NCI-H146 (cell line): ENCODE measurements at regions not wholly inside any gene's neighbourhood (a gene's known extent, or its start where the extent isn't known, plus 50 kb on each side); places are given as distances from the start of the nearest gene placed in this dataset.

Source experiments
- DNase-seq: peaks from one replicate; lab custom pipeline; 2025; lab: John Stamatoyannopoulos, UW

DNA sequence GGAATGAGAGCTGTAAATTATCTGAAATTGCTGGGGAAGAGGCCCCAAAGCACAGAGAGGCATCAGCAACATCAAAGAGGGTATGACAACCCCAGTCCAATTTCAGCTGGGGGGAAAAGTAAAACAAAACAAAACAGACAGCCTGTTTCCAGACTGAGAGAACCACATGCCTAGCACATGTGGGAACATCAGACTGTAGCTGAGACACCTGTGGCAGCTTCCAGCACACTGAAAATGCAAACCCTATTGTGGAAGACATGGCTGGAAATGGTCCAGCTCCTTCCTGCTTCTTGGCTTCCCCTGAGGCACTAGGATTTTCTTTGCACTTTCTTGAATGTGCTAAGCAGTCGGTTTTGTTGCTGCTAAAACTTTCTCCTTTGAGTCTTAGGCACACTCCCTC, 240.9 kb upstream of the STS start:
- no peak for DNase-seq

DNA sequence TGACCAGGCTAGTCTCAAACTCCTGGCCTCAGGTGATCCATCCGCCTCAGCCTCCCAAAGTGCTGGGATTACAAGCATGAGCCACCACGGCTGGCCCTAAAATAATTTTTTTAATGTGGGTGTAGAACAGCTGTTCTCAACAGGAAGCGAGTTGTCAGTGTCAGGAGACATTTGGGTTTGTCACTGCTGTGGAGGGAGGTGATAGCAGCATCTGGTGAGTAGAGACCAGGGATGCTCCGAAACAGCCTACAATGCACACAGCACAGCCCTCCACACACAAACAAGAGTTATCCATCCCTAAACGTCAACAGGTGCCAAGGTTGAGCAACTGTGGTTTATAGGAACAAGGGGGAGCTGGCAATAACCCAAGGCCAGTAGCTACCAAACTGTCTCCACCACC, 243.4 kb upstream of the STS start:
- DNase-seq = no peak

DNA sequence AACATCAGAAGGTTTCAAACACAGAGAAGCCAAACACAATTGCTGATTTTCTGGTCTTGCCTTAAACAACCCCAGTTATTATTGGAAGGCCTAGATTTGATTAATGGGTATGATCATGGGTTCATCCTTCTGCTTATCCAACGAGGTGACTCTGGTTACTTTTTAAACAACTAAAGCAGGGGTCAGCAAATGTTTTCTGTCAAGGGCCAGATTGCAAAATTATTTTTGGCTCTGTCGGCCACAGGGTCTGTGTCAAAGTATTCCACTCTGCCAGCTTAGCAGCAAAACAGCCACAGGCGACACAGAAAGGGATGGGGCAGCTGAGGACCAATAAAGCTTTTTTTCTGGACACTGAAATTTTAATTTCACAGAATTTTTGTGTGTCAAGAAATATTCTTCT, 249.1 kb upstream of the STS start:
- no peak for DNase-seq

DNA sequence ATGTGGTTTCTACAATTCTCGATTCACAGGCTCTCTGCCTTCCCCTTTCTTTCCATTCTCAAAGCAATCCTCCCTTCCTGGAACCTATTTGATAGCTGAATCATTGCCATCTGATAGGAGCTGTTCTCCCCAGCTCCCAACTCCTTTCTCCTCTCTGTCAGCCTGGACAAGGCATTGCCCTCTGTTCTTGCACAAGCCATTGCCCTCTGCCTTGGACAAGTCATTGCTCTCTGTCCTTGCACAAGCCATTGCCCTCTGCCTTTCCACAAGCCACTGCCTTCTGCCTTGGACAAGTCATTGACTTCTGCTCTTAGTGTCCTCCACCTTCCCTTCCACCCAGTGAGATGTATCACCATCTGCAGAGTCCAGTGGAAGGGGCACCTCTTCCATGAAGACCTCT, 256.1 kb upstream of the STS start:
- no peak for DNase-seq

DNA sequence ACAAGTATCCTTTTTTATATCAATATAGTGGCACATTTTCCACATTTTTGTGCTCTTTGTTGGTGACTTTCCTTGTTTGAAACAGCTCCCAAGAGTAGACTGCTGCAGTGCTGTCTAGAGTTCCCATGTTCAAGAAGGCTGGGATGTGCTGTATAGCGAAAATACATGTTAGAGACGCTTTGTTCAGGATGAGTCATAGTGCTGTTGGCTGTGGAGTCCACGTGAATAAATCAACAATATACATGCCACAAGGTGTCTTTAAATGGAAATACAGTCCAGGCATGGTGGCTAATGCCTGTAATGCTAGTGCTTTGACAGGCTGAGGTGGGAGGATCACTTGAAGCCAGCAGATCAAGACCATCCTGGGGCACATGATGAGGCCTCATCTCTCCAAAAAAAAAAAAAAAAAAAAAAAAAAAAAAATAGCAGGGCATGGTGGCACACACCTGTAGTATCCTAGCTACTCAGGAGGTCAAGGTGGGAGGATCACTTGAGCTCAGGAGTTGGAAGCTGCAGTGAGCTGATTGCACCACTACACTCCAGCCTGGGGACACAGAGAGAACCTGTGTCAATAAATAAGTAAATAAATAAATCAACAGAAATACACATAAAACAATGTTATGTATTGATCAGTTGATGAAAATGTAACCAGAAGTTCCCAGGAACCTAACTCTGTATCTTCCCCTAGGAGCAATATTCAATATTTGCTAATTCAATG, 256.8 kb upstream of the STS start:
- no peak for DNase-seq

DNA sequence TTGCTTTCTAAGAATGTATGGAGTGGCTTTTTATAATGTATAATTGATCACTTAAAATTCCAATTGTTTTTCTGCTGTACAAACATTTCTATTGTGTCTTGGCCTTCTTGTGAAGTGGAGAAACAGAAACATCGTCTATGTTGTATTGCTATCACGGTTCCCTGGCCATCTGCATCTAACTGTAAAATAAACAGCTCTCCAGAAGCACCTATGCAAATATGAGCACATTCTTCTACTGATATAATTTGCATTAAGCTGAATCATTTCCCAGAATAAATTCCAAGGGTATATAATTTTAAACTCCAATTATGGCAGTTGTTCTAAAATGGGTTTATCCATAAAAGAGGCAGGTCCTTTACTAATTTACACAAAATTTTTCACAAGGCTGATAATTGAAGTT, 261.6 kb upstream of the STS start:
- no peak for DNase-seq

DNA sequence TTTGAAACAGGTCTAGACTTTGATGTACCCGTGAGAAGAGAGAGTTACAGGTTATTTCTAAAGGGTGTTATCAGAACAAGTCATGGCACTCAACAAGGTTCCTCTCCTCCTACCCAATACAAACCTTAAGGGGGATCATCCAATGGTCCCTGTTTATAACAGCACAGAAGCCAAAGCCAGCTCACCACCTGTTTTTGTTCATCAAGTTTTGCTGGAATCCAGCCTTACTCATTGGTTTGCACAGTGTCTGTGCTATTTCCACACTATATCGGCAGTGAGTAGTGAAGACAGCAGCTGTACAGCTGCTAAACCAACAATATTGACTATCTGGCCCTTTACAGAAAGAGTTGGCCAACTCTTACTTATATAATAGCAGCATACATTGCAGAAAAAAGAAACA, 262.1 kb upstream of the STS start:
- no peak for DNase-seq

DNA sequence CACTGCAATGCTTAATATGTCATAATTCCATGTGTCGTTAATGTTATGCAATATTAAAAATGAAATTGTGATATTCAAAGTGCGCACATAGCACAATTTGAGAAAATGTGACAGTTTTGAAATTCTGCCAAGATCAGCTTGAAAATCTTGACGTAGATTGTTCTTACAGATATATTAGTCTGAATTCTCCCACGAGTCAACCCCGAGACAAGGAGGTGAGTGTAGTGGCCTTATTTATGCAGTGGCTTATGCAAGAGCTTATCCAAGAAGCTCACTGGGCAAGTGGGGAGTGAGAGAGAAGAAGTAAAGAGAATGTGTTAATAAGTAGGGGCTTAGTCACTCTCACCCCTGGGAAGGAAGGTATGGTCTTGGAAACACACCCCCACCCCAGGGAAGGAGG, 286.1 kb upstream of the STS start:
- no peak for DNase-seq

DNA sequence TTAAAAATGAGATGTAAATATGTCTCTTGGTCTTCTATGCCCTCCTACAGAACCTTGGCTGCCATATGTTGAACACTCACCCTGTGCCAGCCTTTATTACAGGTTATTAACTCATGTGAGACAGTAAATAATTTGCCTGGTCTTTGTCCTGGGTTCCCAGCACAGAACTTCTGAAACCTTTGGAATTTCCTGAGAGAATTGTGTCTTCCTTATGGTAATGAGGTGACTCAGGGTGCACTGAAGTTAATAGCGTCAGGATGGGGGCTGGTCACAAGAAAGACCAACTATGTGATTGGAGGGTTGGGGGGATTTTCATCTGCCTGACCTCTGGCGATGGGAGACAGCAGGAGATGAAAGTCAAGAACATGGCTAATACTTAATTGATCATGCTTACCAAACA, 289.8 kb upstream of the STS start:
- DNase-seq = no peak

DNA sequence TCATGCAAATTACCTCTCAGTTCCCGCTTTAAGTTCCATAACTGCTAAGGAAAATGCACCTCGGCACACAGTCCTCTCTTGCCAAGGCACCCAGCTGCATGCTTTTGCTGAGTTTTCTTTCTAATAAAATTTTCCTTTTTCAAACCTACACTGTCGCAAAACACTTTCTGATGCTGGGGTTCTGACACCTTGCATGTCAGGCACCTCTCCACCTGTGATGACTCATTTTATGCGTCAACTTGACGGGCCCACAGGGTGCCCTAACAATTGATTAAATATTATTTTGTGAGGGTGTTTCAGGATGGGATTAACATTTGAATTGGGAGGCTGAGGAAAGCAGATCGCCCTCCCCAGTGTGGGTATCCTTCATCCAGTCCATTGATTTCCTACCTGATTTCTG, 291.0 kb upstream of the STS start:
- peak; percentile 71 for DNase-seq

DNA sequence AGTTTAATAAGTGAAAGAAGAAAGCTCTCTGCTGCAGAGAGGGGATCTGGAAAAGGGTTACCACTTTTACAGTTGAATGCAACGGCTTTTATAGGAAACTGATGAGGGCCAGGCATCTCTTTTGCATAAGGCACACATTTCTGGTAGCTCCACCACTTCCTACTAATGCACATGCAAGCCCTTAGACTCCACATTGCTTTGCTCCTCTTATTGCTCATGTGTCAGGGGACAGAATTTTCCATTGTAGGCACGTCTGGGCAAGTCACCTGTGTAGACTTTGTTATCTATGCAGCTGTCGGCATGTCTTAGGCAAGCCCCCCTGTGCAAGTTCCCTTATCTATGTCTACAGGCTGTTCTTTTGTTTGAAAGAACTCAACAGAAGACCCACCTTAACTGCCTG, 294.6 kb upstream of the STS start:
- DNase-seq = peak; percentile 37

DNA sequence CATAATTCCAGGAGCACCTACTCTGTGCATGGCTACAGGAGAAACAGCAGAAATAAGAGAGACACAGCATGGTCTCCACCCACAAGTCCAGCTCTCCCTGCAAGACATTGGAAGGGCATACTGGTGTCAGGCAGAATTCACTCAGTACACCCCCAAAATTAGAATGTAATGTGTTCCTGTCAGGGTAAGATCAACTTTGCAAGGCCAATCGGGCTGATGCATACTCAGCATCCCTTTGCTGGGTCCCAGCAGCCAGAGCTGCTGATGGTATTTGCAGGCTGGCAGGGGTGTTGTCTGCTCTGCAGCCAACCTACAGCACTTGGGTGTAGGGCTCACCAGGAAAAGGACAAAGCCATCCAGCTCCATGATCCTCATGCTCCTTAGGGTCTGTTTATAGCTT, 295.4 kb upstream of the STS start:
- no peak for DNase-seq

DNA sequence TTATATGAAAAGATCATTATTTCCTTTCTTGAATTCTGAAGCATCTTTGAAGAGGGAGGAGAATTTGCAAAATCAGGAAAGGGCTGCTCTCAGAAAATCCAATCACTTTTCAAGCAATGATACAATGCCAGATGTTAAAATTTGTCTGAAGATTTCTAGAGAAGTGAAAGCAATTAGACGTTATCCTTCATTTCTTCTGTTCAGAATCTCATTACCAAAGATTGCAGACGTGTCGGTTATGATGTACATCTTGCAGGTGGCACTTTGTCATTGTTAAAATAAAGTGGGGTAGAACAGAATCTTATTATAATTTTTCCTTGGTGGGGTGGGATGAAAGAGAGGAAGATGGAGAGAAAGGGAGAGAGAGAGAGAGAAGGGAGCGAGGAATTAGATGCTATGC, 296.4 kb upstream of the STS start:
- no peak for DNase-seq

DNA sequence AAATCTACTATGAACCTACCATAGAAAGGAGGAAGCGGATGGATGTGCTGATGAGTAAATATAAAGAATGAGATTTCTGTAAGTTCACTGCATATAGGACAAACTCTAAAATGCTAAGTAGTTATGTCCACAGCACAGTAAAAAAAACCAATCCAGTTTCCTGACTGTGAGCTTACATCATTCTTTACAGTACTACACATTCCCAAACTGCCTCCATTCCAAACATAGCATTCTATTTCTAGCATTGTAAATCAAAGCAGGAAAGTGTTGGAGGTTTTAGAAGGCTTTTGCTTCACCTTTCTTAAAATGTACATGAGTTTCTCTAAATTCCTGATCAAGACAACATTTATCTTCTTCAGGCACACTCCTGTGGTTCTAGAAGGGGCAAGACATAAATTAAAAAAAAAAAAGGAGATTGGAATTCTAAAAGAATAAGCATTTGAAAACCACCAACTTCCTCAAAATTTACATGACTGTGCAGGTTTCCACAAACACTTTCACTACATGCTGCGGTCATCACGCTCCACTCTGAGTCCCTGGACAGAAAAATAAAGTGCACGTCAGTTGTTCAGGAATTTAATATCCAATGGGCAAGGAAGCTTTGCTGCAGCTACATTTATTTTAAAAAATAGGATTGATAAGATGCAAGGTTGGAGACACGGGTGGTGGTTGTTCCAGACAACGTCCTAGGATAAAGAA, 297.6 kb upstream of the STS start:
- DNase-seq = no peak

DNA sequence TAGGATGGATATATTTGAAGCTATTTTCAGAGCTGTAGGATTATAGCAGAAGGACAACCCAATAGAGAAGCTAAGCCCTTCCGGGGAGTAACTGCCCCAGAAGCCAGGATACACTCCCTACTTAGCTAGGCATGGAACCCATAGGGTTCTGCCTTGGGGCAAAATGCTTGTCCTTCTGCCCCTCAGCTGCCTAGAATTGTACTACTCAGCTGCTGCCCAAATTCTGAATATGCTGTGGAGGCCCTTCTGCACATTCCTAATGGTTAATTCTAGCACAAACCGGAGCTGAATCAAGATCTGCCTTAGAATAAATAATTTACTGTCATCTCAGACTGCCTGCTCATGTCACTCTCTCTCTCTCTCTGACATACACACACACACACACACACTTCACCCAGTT, 297.7 kb upstream of the VCX3A start:
- DNase-seq = no peak

DNA sequence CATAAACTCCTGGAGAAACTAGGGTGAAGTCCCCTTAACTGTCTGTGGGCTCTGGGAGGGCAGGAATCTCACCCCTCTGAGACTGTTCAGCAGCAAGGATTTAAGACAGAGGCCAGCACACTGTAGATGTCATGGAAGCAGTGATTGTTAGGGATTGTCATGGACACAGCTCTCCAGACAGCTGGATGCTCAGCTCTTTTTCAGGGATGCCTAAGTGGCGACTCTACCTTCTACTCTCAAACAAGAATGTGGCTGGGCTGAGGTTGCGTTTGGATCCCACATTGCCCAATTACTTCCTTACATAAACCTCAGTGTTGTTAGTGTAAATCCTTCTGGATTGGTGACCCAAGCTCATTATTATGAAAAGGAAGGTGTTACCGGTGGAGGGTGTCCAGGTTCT, 291.9 kb upstream of the VCX3A start:
- no peak for DNase-seq

DNA sequence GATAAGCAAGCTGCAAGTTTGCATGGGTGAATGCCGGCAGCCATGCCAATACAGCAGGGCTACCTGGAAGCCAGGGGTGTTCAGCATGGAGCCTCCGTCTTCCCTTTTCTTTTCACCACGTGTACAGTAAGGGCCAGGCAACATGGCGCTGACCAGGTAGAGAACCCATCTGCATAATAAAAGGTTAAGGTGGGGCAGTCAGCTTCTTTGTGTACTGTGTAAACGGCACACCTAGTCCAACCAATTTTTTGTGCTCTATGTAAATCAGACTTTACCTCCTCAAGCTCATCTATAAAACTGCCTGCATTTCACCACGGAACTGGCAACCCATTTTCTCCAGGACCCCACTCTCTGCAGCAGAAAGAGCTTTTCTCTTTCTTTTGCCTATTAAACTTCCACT, 286.8 kb upstream of the VCX3A start:
- peak; percentile 2 for DNase-seq

DNA sequence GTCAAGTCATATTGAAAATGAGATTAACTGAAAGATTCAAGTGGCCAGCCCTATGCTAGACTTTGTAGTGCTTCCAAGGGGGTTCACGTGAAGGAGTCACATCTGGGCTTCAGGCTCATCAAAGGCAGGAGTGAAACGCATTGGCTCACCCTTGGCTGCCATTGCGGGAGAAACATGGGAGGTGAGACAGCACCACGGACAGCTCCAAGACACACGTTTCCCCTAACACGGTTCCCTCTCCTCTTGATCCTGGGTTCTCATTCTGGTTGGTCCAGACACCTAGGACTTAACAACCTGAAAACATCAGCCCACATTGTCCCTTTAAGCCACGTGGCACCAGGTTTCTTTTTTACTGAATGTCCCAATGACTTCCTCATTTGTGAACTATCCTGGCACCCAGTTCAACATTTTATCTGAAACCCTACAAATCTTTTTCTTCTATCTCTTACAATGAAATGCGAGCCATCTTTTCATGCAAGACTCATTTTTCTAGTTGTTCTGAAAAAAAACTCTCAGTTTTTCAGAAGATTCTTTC, 279.0 kb upstream of the VCX3A start:
- DNase-seq = no peak

DNA sequence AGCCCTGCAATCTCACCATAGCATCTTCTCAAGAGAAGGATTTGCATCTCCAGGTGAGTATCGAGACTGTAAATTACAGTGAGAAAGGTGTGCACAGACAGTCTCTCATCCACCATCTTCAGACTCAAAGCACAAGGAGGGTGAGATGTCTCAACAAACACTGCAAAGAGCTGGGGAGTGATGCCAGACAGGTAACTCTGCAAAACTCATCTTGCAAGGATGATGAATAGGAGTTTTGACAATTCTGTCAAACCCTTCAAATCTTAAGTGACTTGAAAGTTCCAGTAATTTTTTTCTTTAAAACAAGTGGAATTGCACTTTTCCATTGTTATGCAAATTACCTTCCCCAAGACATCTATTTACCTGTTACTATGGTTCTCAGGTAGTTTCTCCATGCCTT, 277.2 kb upstream of the VCX3A start:
- no peak for DNase-seq

DNA sequence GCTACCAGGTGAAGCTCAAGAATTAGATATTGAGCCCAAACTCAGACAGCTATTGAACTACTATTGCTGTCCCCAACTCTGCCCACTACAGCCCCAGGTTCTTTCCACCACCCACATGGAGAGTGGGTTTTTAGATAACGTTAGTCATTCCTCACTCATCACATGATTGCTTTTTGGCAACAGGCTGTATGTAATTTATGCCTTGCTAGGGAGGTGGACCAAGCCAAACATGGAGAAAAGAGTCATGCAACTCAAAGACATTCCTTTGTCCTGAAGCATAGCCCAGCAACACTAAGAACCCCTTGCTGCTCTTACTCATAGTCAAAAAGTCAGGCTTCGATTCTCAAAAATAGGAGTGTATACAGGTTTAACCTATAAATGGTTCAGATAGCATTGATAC, 275.9 kb upstream of the VCX3A start:
- DNase-seq = no peak

DNA sequence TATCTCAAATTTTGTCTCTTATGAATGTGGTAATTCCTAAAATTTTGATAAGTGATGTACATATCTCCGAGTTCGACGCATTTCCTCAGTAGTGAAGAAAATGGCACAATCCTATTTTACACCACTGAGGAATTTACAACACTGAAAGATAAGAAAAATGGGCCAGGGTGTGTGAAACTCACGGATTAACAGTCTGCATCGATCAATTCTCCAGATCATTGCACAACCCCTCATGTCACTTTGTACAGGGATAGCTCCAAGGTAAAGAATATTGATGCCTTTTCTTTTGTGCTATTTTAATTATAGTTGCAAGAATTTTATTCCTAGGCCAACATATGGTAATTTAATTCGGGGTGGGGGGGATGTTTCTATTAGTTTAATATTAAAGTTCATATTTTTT, 268.7 kb upstream of the VCX3A start:
- no peak for DNase-seq

DNA sequence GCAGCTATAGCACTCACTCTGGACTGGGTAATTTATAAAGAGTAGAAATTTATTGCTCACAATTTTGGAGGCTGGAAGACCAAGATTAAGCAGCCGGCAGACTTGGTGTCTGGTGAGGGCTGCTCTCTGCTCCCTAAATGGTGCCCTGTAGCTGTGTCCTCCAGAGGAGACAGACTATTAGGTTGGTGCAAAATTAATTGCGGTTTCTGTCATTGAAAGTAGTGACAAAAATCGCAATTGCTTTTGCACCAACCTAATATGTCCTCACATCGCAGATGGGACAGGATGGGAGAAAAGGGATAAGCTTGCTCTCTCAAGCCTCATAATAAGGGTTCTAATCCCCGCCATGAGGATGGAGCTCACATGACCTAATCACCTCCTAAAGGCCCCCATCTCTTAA, 258.1 kb upstream of the VCX3A start:
- no peak for DNase-seq

DNA sequence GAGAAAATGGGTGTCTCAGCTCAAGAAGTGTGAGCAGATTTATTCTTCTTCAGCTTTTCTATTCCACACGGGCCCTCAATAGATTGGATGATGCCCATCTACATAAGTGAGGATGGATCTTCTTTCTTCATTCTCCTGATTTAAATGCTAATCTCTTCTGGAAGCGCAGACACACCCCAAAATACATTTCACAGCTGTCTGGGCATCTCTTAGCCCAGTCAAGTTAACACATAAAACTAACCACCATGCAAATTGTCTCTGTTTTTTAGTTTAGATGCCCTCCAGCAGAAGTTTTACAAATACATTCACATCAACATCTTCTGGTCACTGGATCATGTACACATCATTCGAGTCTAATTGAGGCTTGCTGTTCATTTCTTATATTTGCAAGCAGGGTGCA, 249.0 kb upstream of the VCX3A start:
- no peak for DNase-seq

DNA sequence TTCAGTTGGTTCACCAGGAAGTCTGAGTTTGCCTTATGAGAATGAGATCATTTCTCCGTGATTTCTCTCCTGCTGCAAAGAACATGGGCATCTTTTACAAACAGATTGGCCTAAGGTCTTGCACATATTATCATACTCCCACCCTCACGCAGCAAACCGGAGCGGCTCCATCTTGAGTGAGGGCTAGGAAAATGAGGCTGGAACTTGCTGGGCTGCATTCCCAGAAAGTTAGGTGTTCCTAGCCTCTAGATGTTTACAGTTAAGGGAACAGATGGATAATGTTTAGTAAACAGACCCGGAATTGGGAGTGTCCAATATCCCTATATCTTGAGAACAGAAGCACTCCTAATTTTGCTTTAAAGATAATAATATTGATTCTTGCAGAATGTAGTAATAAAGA, 247.9 kb upstream of the VCX3A start:
- DNase-seq = no peak
